ENCODE measurements at regions not wholly inside any gene's neighbourhood (a gene's known extent, or its start where the extent isn't known, plus 50 kb on each side); places are given as distances from the start of the nearest gene placed in this dataset.

DNA sequence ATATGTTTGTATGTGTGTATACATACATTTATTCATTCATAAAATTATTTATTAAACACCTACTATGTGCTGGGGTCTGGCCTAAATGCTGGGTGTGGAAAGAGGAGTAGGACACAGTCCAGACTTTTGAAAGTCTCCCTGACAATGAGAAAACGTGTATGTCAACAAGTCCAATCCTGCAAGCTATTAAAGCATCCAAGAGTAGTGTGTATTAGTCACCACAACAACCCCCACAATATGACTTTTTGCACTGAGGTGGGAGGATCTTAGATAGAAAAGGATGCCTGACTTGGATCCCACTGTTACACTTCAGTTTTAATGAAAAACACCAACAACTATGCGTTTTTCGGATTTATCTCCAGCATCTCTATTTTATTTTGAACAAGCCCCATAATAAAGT lies 446.4 kb downstream of the EPHA4 start:
- no peak for DNase-seq (ENCODE audit: low spot score, unreplicated experiment)
- no peak overlapping the region for H3K27ac Mint-ChIP-seq
- H3K4me1 Mint-ChIP-seq (ENCODE audit: low read depth): no peaks in the 10 kb centered on the region
- H3K4me3 Mint-ChIP-seq (ENCODE audit: low read depth): no peak overlapping the region
- H3K27me3 Mint-ChIP-seq: no peaks in the 10 kb centered on the region
- no peak for TF ChIP-seq CTCF (IDR thresholded peaks at IDR 0.05; ENCODE audit: unreplicated experiment)
- peaks cover 6% of the 10 kb centered on the region for H3K36me3 Mint-ChIP-seq (ENCODE audit: insufficient read depth)
- peaks cover 13% of the 10 kb centered on the region for H3K9me3 Mint-ChIP-seq (ENCODE audit: low read depth)

DNA sequence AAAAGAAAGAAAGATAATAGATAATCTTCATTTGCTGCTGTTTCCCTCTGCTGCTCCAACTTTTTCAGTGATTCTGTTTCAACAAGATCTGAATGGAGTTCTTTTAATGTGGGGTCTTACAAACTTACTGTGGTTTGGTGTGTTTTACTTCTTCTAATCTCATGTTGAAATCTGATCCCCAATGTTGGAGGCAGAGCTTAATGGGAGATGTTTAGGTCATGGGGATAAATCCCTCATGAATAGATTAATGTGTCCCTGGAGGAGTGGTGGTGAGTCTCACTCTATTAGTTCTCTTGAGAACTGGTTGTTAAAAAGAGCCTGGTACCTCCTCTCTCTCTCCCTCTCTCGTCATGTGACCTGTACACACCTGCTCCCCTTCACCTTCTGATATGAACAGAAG lies 442.4 kb downstream of the EPHA4 start:
- no peak for TF ChIP-seq CTCF (IDR thresholded peaks at IDR 0.05; ENCODE audit: unreplicated experiment)
- H3K36me3 Mint-ChIP-seq (ENCODE audit: insufficient read depth): peaks cover 6% of the 10 kb centered on the region
- no peak overlapping the region for H3K4me3 Mint-ChIP-seq (ENCODE audit: low read depth)
- H3K9me3 Mint-ChIP-seq (ENCODE audit: low read depth): peaks cover 13% of the 10 kb centered on the region
- H3K27me3 Mint-ChIP-seq: no peaks in the 10 kb centered on the region
- DNase-seq (ENCODE audit: low spot score, unreplicated experiment): no peak
- H3K27ac Mint-ChIP-seq: no peak overlapping the region
- H3K4me1 Mint-ChIP-seq (ENCODE audit: low read depth): no peaks in the 10 kb centered on the region

DNA sequence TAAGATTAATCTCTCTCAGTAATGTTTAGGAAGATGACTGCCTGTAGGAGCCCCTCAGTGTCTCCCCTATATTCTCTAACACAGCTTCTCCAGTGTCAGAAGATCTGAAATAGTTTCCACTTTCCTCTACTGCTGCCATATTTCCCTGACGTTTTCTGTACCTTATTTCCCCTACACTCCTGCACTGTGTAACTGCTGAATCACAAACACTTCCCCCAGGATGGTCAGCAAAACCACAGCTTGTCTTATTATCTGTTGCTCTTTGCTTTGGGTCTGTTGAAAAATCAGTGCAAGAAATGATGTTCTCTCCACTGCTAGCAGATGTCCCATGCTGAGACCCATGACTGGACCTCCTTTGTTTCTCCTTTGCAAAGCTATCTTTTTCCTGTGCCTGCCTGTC lies 441.7 kb downstream of the EPHA4 start:
- H3K27ac Mint-ChIP-seq: no peak overlapping the region
- H3K4me1 Mint-ChIP-seq (ENCODE audit: low read depth): no peaks in the 10 kb centered on the region
- H3K27me3 Mint-ChIP-seq: no peaks in the 10 kb centered on the region
- TF ChIP-seq CTCF (IDR thresholded peaks at IDR 0.05; ENCODE audit: unreplicated experiment): no peak
- no peak overlapping the region for H3K4me3 Mint-ChIP-seq (ENCODE audit: low read depth)
- peaks cover 13% of the 10 kb centered on the region for H3K9me3 Mint-ChIP-seq (ENCODE audit: low read depth)
- no peak for DNase-seq (ENCODE audit: low spot score, unreplicated experiment)
- peaks cover 6% of the 10 kb centered on the region for H3K36me3 Mint-ChIP-seq (ENCODE audit: insufficient read depth)

DNA sequence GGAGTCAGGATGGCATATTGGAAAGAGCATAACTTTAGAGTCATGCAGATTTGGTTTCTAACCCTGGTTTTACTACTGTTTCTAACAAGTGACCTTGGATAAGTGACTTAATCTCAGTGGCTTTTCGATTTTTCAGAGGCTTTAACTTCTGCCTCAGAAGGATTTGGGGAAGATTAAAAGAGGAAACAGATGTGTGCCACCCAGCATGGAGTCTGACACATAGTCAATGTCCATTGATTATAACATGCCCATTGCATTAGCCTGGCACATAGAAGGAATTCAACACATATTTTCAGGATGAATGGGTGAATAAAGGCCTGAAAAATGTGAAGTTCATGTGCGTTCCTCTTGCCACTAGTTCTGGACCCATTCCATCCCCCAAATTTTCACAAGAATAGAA lies 438.2 kb downstream of the EPHA4 start:
- H3K27ac Mint-ChIP-seq: no peak overlapping the region
- H3K27me3 Mint-ChIP-seq: no peaks in the 10 kb centered on the region
- TF ChIP-seq CTCF (IDR thresholded peaks at IDR 0.05; ENCODE audit: unreplicated experiment): no peak
- peaks cover 2% of the 10 kb centered on the region for H3K36me3 Mint-ChIP-seq (ENCODE audit: insufficient read depth)
- H3K4me3 Mint-ChIP-seq (ENCODE audit: low read depth): no peak overlapping the region
- H3K4me1 Mint-ChIP-seq (ENCODE audit: low read depth): no peaks in the 10 kb centered on the region
- no peak for DNase-seq (ENCODE audit: low spot score, unreplicated experiment)
- H3K9me3 Mint-ChIP-seq (ENCODE audit: low read depth): peaks cover under 1% of the 10 kb centered on the region

GRCh38 chr2:221134718-221135117 lies 437.4 kb downstream of the EPHA4 start:
- Mint-ChIP-seq H3K9me3 (ENCODE audit: low read depth) (no peaks in the 10 kb centered on the region), H3K4me1 (ENCODE audit: low read depth) (no peaks in the 10 kb centered on the region), H3K4me3 (ENCODE audit: low read depth) (no peak overlapping the region)

More at GRCh38 chr2:221134718-221135117, 437.4 kb downstream of the EPHA4 start:
- DNase-seq (ENCODE audit: low spot score, unreplicated experiment): no peak
- Mint-ChIP-seq H3K36me3 (ENCODE audit: insufficient read depth) (peaks cover under 1% of the 10 kb centered on the region), H3K27me3 (no peaks in the 10 kb centered on the region), H3K27ac (no peak overlapping the region)
- no peak for TF ChIP-seq CTCF (IDR thresholded peaks at IDR 0.05; ENCODE audit: unreplicated experiment)
